Ovary (tissue), 3 donors: ENCODE measurements at regions not wholly inside any gene's neighbourhood (a gene's known extent, or its start where the extent isn't known, plus 50 kb on each side); places are given as distances from the start of the nearest gene placed in this dataset.
"Not testable (repeated sequence)": the region's sequence is repeated elsewhere in the genome, so short reads cannot be mapped to it uniquely, and the experiment has no call there.

Source experiments
- EP300 ChIP-seq: sonication (generic); formaldehyde crosslinking; IDR thresholded peaks from one replicate; pipeline ENCODE4 v1.6.1; 2017; ENCODE audit warnings: antibody characterized with exemption
- POLR2A ChIP-seq: fragments of 450-650 bp; IDR thresholded peaks from one replicate; pipeline ENCODE4 v1.6.1; 2017; ENCODE audit warnings: antibody characterized with exemption, mild to moderate bottlenecking, moderate library complexity
- TF ChIP-seq, protein P1 (sequence below), 3 donors: fragments of 450-650 bp in 2 of 3; fragments of 200-600 bp in 1 of 3; IDR thresholded peaks; one replicate each; pipeline versions ENCODE4 v1.5.1 to v1.8.0; 2016 to 2022; ENCODE audit warnings: antibody characterized with exemption in 3 of 3, mild to moderate bottlenecking in 1 of 3
- donor health status: DM: no; HTN: no; CAD: no.

DNA sequence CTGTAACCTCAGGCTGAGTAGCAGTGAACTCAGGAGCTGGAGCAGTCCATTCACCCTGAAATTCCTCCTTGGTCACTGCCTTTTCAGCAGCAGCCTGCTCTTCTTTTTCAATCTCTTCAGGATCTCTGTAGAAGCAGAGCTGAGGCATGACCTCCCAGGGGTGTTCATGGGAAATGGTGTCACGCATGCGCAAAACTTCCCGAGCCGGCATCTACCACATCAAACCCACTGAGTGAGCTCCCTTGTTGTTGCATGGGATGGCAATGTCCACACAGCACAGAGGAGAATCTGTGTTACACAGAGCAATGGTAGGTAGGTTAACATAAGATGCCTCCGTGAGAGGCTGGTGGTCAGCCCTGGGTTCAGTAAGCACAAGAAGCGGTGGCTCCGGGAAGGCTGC, 355.8 kb upstream of the PSMD7 start:
- TF ChIP-seq, protein P1, sequence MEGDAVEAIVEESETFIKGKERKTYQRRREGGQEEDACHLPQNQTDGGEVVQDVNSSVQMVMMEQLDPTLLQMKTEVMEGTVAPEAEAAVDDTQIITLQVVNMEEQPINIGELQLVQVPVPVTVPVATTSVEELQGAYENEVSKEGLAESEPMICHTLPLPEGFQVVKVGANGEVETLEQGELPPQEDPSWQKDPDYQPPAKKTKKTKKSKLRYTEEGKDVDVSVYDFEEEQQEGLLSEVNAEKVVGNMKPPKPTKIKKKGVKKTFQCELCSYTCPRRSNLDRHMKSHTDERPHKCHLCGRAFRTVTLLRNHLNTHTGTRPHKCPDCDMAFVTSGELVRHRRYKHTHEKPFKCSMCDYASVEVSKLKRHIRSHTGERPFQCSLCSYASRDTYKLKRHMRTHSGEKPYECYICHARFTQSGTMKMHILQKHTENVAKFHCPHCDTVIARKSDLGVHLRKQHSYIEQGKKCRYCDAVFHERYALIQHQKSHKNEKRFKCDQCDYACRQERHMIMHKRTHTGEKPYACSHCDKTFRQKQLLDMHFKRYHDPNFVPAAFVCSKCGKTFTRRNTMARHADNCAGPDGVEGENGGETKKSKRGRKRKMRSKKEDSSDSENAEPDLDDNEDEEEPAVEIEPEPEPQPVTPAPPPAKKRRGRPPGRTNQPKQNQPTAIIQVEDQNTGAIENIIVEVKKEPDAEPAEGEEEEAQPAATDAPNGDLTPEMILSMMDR (IDR thresholded peaks at IDR 0.05) = not testable (repeated sequence)
- TF ChIP-seq POLR2A, EP300: not testable (repeated sequence)
